SK-N-SH (cell line): ENCODE measurements at regions not wholly inside any gene's neighbourhood (a gene's known extent, or its start where the extent isn't known, plus 50 kb on each side); places are given as distances from the start of the nearest gene placed in this dataset.

ENCODE experiments used
- CHD2 ChIP-seq: fragments of 150-350 bp; IDR thresholded peaks from 2 replicates; pipeline ENCODE4 v1.6.1; 2018; ENCODE audit warnings: low read length; ENCODE audit not compliant: partially characterized antibody
- FOXM1 ChIP-seq: IDR thresholded peaks from 2 replicates; pipeline ENCODE4 v1.4.0; 2012; ENCODE audit warnings: low read depth, mild to moderate bottlenecking
- NFIC ChIP-seq: IDR thresholded peaks from 2 replicates; pipeline ENCODE4 v1.4.0; 2012; ENCODE audit warnings: borderline replicate concordance
- RAD21 ChIP-seq: IDR thresholded peaks from 2 replicates; pipeline ENCODE4 v1.6.1; 2012; ENCODE audit warnings: mild to moderate bottlenecking, low read length
- SMC3 ChIP-seq: IDR thresholded peaks from 2 replicates; pipeline ENCODE4 v1.6.1; 2012; ENCODE audit warnings: low read depth, low read length, improper control_type of control experiment
- TEAD4 ChIP-seq: IDR thresholded peaks from 2 replicates; pipeline ENCODE4 v1.4.0; 2012; ENCODE audit warnings: mild to moderate bottlenecking, borderline replicate concordance; ENCODE audit not compliant: insufficient read depth
- TF ChIP-seq, protein P1 (sequence below): IDR thresholded peaks from 2 replicates; pipeline ENCODE4 v1.4.0; 2012; ENCODE audit warnings: low read depth, borderline replicate concordance
- TF ChIP-seq, protein P2 (sequence below): fragments of 200-600 bp; sonication (generic); IDR thresholded peaks from 2 replicates; pipeline ENCODE4 v1.6.1; 2017; ENCODE audit warnings: antibody characterized with exemption, mild to moderate bottlenecking, moderate library complexity
- TF ChIP-seq, protein P3 (sequence below): fragments of 150-350 bp; IDR thresholded peaks from 2 replicates; pipeline ENCODE4 v1.6.1; 2017; ENCODE audit warnings: antibody characterized with exemption, low read length, low read depth, borderline replicate concordance
- TF ChIP-seq, protein P4 (sequence below): IDR thresholded peaks from 2 replicates; pipeline ENCODE4 v1.4.0; 2012; ENCODE audit warnings: low read depth, borderline replicate concordance

DNA sequence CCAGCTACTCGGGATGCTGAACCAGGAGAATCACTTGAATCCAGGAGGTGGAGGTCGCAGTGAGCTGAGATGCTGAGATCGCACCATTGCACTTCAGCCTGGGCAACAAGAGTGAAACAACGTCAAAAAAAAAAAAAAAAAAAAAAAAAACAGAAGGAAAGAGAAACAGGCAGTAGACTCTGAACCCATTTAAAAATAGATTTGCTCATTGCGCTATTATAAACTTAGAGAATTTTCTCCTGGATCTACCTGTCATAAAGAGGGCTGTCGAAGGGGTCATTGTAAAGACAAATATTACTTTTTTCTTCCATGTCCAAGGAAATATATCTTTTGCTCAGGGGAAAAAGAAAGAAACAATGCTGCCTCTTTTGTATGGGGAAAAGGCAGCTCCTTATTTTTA, 425.0 kb upstream of the ID2 start:
- no peak for TF ChIP-seq SMC3
- TF ChIP-seq CHD2, result no peak
- TF ChIP-seq, protein P1, sequence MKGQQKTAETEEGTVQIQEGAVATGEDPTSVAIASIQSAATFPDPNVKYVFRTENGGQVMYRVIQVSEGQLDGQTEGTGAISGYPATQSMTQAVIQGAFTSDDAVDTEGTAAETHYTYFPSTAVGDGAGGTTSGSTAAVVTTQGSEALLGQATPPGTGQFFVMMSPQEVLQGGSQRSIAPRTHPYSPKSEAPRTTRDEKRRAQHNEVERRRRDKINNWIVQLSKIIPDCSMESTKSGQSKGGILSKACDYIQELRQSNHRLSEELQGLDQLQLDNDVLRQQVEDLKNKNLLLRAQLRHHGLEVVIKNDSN, result no peak
- TF ChIP-seq, protein P2, sequence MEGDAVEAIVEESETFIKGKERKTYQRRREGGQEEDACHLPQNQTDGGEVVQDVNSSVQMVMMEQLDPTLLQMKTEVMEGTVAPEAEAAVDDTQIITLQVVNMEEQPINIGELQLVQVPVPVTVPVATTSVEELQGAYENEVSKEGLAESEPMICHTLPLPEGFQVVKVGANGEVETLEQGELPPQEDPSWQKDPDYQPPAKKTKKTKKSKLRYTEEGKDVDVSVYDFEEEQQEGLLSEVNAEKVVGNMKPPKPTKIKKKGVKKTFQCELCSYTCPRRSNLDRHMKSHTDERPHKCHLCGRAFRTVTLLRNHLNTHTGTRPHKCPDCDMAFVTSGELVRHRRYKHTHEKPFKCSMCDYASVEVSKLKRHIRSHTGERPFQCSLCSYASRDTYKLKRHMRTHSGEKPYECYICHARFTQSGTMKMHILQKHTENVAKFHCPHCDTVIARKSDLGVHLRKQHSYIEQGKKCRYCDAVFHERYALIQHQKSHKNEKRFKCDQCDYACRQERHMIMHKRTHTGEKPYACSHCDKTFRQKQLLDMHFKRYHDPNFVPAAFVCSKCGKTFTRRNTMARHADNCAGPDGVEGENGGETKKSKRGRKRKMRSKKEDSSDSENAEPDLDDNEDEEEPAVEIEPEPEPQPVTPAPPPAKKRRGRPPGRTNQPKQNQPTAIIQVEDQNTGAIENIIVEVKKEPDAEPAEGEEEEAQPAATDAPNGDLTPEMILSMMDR, result no peak
- no peak for TF ChIP-seq RAD21
- TF ChIP-seq, protein P3, sequence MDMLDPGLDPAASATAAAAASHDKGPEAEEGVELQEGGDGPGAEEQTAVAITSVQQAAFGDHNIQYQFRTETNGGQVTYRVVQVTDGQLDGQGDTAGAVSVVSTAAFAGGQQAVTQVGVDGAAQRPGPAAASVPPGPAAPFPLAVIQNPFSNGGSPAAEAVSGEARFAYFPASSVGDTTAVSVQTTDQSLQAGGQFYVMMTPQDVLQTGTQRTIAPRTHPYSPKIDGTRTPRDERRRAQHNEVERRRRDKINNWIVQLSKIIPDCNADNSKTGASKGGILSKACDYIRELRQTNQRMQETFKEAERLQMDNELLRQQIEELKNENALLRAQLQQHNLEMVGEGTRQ, result no peak
- TF ChIP-seq, protein P4, sequence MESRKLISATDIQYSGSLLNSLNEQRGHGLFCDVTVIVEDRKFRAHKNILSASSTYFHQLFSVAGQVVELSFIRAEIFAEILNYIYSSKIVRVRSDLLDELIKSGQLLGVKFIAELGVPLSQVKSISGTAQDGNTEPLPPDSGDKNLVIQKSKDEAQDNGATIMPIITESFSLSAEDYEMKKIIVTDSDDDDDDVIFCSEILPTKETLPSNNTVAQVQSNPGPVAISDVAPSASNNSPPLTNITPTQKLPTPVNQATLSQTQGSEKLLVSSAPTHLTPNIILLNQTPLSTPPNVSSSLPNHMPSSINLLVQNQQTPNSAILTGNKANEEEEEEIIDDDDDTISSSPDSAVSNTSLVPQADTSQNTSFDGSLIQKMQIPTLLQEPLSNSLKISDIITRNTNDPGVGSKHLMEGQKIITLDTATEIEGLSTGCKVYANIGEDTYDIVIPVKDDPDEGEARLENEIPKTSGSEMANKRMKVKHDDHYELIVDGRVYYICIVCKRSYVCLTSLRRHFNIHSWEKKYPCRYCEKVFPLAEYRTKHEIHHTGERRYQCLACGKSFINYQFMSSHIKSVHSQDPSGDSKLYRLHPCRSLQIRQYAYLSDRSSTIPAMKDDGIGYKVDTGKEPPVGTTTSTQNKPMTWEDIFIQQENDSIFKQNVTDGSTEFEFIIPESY, result no peak
- TF ChIP-seq NFIC, result no peak
- no peak for TF ChIP-seq FOXM1
- no peak for TF ChIP-seq TEAD4
